Dedifferentiated amniotic fluid mesenchymal stem cell (primary cell): ENCODE measurements at regions not wholly inside any gene's neighbourhood (a gene's known extent, or its start where the extent isn't known, plus 50 kb on each side); places are given as distances from the start of the nearest gene placed in this dataset.

ENCODE experiments used
- DNase-seq: peaks from one replicate; pipeline ENCODE4 v3.0.0-alpha.2; 2016; ENCODE audit errors: extremely low spot score

GRCh38 chr10:78543031-78543748, 509.5 kb downstream of the RPS24 start:
- DNase-seq, result no peak

DNA sequence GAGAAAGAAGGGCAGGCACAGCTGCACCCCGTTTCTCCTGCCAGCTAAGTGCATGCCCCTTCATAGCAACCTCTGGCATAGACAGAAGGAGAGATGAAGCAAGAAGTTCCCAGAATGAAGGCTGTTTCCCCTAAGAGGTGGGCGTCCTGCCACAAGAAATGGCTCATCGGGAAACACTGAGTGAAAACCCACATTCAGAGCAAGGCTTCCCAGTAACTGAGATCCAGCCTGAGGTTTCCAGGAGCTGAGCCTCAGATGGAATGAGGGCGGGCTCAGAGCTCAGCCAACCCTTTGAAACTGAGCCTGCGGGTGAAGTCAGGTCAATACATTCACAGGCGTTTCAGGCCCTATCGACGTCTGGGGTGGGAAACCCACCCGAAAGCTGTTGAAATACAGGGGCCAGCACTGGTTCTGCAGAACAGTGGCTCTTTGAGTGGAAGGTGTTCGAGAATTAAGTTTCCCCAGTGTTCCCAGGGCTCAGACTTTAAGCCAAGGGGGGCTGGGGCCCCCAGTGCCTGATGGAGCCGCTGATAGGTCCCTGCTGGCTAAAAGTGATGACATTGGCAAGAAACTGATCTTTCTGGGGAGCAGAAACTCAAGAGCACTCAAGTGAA, 510.2 kb downstream of the RPS24 start:
- peak; percentile 47 for DNase-seq

- no peak for DNase-seq
Measured at GRCh38 chr10:78544423-78545090, 510.9 kb downstream of the RPS24 start.

DNA sequence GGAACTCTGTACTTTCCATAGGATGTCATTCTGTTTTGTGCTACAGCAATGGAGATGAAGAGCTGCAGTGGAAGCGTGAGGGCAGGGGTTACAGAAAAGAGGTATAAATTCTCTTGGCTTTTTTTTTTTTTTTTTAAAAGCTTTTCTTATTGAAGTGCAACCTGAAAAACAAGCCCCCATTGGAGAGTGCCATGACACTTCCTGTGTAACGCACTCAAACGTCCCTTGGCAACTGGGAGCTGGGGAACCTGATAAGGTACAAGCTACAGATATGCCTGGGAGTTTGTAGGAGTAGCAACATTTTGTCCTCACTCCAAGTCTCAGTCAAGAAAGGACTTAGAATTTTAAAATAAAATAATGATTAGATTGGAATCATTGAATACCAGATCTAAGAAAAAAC, 512.1 kb downstream of the RPS24 start:
- DNase-seq, result no peak

GRCh38 chr10:78547397-78547796, 513.7 kb downstream of the RPS24 start:
- DNase-seq, result no peak

GRCh38 chr10:78547905-78548304, 514.2 kb downstream of the RPS24 start:
- DNase-seq, result no peak

GRCh38 chr10:78548369-78548768, 514.7 kb downstream of the RPS24 start:
- DNase-seq, result no peak

- no peak for DNase-seq
Measured at GRCh38 chr10:78549140-78549935, 515.7 kb downstream of the RPS24 start.

GRCh38 chr10:78550090-78550489, 516.4 kb downstream of the RPS24 start:
- DNase-seq, result no peak

DNA sequence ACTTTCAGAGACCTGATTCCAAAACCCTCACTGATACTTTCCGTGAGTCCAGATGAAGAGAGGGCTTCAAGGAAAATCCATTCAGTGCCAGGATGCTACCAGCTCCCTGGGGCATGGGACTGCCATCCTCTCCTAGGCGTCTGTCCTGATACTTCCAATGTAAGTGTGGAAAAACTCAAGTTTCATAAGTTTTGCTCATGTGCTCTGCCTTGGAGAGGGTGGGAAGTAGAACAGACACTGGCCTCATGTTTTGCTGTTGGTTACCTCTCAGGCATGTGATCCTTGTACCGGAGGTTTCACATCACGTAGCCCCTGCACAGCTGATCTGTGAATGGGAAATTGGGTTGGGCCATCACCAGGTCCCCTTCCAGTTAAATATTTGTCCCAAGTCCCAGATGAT, 517.1 kb downstream of the RPS24 start:
- DNase-seq, result no peak

- no peak for DNase-seq
Measured at GRCh38 chr10:78551184-78552005, 517.4 kb upstream of the ZMIZ1 start.

GRCh38 chr10:78552261-78552811, 516.4 kb upstream of the ZMIZ1 start:
- DNase-seq, result no peak

DNA sequence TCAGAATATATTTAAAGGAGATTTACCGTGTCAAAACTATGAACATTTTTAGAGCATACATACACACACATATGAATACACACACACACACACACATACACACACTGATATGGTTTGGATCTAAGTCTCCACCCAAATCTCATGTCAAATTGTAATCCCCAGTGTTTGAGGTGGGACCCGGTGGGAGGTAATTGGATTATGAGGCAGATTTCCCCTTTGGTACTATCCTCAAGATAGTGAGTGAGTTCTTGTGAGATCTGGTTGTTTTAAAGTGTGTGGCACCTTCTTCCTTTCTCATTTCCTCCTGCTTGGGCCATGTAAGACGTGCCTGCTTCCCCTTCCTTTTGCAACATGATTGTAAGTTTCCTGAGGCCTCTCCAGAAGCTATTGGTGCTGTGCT, 515.0 kb upstream of the ZMIZ1 start:
- DNase-seq, result no peak

- no peak for DNase-seq
Measured at GRCh38 chr10:78555128-78555527, 513.6 kb upstream of the ZMIZ1 start.

DNA sequence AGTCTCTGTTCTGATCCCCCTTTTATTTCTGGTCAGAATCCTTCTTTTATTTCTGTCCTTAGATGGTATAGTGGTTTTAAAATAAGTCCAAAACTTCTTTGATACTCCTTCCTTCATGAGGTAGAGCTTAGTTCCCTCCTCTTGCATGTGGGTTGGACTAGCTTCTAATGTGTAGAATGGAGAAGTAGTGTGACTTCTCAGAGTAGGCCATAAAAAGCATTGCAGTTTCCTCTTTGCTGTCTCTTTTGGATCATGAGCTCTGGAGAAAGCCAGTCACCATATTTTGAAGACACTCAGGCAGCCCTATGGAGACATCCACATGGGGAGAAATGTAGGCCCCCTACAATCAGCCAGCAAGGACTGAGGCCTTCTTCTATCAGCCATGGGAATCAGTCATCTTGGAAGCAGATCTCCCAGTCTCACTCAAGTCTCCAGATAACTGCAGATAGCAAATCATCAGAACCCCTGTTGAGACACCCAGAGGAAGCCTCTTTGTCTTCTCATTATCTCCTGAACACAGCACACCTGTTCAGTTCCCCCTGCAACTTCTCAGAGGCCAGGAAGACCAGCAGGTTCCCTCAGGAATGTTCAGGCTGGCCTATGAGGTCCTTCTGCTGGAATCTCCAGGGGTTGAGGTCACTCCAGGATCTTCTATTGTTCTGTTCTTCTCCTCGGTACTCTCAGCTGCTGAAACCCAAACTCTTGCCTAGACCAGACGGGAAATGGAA, 511.9 kb upstream of the ZMIZ1 start:
- DNase-seq, result no peak

DNA sequence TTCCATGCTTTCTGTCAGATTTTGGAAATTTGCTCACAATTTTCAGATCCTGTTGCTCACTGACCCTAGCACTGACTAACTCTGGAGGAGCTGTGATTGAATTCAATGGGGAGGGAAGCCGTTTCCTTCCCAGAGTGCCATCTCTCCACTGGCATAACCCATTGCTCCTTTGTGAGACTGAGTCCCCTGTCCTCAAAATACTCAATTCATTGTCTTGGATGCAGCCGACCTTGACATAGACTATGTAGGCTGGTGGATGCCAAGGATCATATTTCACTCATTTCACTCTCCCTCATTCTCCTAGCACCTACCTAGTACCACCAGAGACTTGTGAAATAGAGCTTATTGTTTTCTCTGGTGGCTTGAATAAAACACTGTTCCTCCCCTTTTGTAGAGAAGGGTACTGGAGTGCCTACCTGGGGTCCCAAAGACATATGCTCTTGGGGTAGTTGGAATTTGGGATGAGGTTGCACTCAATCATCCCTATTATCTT, 511.3 kb upstream of the ZMIZ1 start:
- DNase-seq, result no peak

- no peak for DNase-seq
Measured at GRCh38 chr10:78559661-78560340, 509.0 kb upstream of the ZMIZ1 start.

DNA sequence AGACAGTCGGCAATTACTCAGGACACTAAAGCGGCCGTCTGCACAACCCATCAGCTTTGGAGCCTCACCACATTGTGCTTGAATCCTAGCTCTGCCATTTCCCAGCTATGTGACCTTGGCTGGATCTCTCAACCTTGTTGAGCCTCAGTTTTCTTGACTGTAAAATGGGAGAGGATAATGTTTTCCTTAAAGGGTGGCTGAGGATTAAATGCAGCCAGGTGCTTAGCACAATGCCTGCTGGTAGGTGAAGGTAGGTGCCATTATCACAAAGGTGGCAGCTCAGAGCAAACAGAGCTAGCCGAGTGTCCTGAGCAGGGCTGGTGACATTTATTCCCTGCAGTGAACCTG, 508.5 kb upstream of the ZMIZ1 start:
- DNase-seq, result no peak

- no peak for DNase-seq
Measured at GRCh38 chr10:78563314-78563713, 505.5 kb upstream of the ZMIZ1 start.

DNA sequence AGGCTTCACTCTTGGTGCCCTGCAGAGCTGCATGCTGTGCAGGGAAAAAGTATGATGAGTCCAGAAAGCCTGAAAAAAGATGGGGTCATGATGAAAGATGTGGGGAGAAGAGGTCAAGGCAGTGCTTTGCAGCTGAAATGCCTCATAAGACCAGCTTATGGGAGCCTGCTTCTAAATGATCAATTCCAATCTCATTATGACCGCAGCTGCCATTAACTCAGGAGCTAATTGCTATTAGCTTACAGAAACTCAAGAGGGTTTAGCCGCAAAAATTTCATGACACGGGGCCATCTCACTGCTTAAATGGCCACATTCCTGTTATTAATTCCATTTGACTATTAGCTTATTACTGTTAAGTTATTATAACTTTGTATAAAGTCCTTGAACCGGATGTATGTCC, 502.9 kb upstream of the ZMIZ1 start:
- no peak for DNase-seq
